Mesothelial cell of epicardium (in vitro differentiated cells): ENCODE measurements at regions not wholly inside any gene's neighbourhood (a gene's known extent, or its start where the extent isn't known, plus 50 kb on each side); places are given as distances from the start of the nearest gene placed in this dataset.

Experiments
- DNase-seq, 2 experiments: peaks; one replicate each; pipeline ENCODE4 v3.0.0; 2021; ENCODE audit warnings: low spot score in 2 of 2; ENCODE audit not compliant: unreplicated experiment in 2 of 2
- H3K27ac Mint-ChIP-seq: 2 replicates; pipeline ENCODE4 v1.8.0; 2021; ENCODE audit warnings: mixed read lengths
- H3K27me3 Mint-ChIP-seq: 2 replicates; pipeline ENCODE4 v1.8.0; 2021; ENCODE audit warnings: low read depth, mixed read lengths
- H3K36me3 Mint-ChIP-seq: 2 replicates; pipeline ENCODE4 v1.8.0; 2021; ENCODE audit warnings: mixed read lengths
- H3K4me1 Mint-ChIP-seq: 2 replicates; pipeline ENCODE4 v1.8.0; 2021; ENCODE audit warnings: mixed read lengths
- H3K4me3 Mint-ChIP-seq: 2 replicates; pipeline ENCODE4 v1.8.0; 2021; ENCODE audit warnings: mild to moderate bottlenecking, moderate library complexity, mixed read lengths
- H3K9me3 Mint-ChIP-seq: 2 replicates; pipeline ENCODE4 v1.8.0; 2021; ENCODE audit warnings: mixed read lengths
- CTCF ChIP-seq: fragments of 200-600 bp; sonication (generic); IDR thresholded peaks from one replicate; pipeline ENCODE4 v1.5.0; 2021; ENCODE audit warnings: antibody characterized with exemption; ENCODE audit not compliant: unreplicated experiment

DNA sequence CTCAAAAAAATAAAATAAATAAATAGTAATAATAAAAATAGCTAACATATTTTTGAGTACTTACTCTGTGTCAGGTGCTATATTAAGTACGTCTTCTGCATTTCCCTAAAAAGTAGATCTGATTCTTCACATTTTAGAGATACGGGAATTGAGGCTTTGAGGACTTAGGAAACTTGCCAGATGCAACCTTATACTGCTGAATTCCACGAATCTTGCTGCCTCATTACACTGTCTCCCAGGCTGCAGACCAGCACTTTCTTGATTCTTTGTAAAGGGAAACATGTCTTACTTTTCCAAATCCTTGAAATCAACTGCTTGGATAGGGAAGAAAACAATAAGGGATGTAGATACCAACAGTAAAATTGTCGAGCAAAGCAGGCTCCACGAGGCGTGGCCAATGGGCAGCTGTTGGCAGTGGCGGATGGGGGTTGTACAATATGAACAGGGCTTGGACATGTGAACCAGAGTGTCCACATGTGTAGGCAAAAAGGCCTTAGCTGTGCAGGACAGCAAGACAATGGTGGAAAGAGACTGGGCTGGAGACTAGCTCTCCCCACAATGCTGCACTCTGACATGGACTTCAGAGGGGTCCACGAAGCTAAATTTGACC is 124.3 kb upstream of the RAI14 start:
- no peaks in the 10 kb centered on the region for H3K27me3 Mint-ChIP-seq
- no peaks in the 10 kb centered on the region for H3K36me3 Mint-ChIP-seq
- H3K4me3 Mint-ChIP-seq, result no peak overlapping the region
- TF ChIP-seq CTCF, result no peak
- H3K9me3 Mint-ChIP-seq, result no peaks in the 10 kb centered on the region
- DNase-seq, result no peak
- H3K4me1 Mint-ChIP-seq, result peaks cover 48% of the 10 kb centered on the region
- H3K27ac Mint-ChIP-seq, result peak overlapping the region; percentile 69

GRCh38 chr5:34533582-34534522 is 122.3 kb upstream of the RAI14 start:
- Mint-ChIP-seq H3K4me1 (peaks cover 46% of the 10 kb centered on the region), H3K9me3 (no peaks in the 10 kb centered on the region), H3K36me3 (no peaks in the 10 kb centered on the region), H3K27me3 (no peaks in the 10 kb centered on the region), H3K27ac (peak overlapping the region; percentile 96), H3K4me3 (no peak overlapping the region)
- TF ChIP-seq CTCF, result no peak
- DNase-seq, result no peak

DNA sequence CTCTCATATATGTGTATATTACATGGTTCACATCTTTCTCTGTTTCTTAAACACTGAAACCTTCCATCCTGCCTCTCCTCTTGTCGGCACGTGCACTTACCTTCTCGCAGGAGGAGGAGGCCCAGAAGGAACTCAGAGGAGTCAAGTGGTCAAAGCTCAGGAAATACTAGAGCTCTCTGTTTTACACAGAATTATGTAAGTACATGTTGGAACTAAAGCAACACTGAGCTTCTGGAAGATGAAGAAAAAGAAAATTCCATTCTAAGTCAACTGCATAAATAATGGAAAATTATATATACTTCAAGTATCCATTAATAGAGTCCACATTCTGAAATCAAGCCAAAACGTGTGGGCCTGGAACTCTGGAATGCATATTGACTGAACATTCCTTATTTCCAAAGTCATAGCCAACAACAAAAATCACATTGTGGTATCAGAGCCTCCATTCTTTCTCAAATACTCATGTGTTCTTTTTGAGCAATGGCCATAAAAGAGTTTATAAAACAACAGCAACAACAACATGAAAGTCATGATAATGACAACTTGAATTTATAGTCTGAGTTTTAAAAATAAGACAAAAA is 121.5 kb upstream of the RAI14 start:
- peaks cover 43% of the 10 kb centered on the region for H3K4me1 Mint-ChIP-seq
- peak overlapping the region; percentile 96 for H3K27ac Mint-ChIP-seq
- no peak for DNase-seq
- no peaks in the 10 kb centered on the region for H3K36me3 Mint-ChIP-seq
- TF ChIP-seq CTCF, result no peak
- H3K27me3 Mint-ChIP-seq, result no peaks in the 10 kb centered on the region
- H3K4me3 Mint-ChIP-seq, result no peak overlapping the region
- H3K9me3 Mint-ChIP-seq, result no peaks in the 10 kb centered on the region

GRCh38 chr5:34535433-34535832 is 120.7 kb upstream of the RAI14 start:
- Mint-ChIP-seq H3K27me3 (no peaks in the 10 kb centered on the region), H3K27ac (peak overlapping the region; percentile 24), H3K36me3 (no peaks in the 10 kb centered on the region), H3K4me1 (peaks cover 37% of the 10 kb centered on the region), H3K9me3 (no peaks in the 10 kb centered on the region), H3K4me3 (no peak overlapping the region)
- no peak for TF ChIP-seq CTCF
- no peak for DNase-seq

DNA sequence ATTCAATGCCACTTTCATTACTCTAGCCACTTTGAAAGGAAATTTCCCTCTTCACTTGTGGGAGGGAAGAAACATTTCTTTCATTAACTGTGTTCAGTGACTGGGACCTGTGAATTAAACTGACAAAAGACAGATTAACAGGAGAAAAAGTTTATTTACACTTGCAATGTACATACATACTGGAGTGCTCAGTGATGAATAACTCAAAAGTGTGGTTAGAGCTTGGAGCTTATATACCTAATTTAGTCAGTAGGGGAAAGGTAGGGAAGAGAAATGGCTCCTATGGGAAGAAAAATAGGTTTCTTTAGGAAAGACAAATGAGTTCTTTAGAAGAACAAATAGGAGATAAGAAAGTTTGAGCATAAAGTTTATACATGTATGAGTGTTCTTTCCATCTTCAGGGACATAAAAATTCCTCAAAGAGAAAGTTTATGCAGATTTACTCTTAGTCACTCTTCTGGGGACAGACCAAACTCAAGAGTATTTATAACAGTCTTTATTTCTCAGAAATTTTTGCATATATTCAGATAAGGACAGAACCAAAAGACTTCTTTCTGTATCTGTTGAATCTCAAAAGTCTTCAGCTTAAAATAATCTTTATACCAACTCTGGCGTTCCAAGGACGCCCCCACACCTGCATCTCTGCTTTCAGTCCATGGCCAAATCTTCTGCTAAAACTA is 120.0 kb upstream of the RAI14 start:
- no peak overlapping the region for H3K4me3 Mint-ChIP-seq
- no peak for DNase-seq
- peaks cover 33% of the 10 kb centered on the region for H3K4me1 Mint-ChIP-seq
- H3K27ac Mint-ChIP-seq, result no peak overlapping the region
- H3K9me3 Mint-ChIP-seq, result no peaks in the 10 kb centered on the region
- H3K36me3 Mint-ChIP-seq, result no peaks in the 10 kb centered on the region
- H3K27me3 Mint-ChIP-seq, result no peaks in the 10 kb centered on the region
- TF ChIP-seq CTCF, result no peak
